ENCODE measurements at regions not wholly inside any gene's neighbourhood (a gene's known extent, or its start where the extent isn't known, plus 50 kb on each side); places are given as distances from the start of the nearest gene placed in this dataset.

GRCh38 chr1:118339400-118340124 is 154.5 kb upstream of the SPAG17 start:
- no peak for DNase-seq

GRCh38 chr1:118338936-118339335 is 153.9 kb upstream of the SPAG17 start:
- peak; percentile 48 for DNase-seq

- DNase-seq, result no peak
Measured at GRCh38 chr1:118337346-118337745, 152.3 kb upstream of the SPAG17 start.

GRCh38 chr1:118335331-118335732 is 150.3 kb upstream of the SPAG17 start:
- no peak for DNase-seq

- no peak for DNase-seq
Measured at GRCh38 chr1:118334506-118334905, 149.5 kb upstream of the SPAG17 start.

- DNase-seq, result peak; percentile 61
Measured at GRCh38 chr1:118333601-118334210, 148.7 kb upstream of the SPAG17 start.

- DNase-seq, result no peak
Measured at GRCh38 chr1:118326960-118327629, 142.1 kb upstream of the SPAG17 start.

- DNase-seq, result no peak
Measured at GRCh38 chr1:118325550-118326225, 140.7 kb upstream of the SPAG17 start.

GRCh38 chr1:118323246-118323645 is 138.2 kb upstream of the SPAG17 start:
- DNase-seq, result no peak

- DNase-seq, result no peak
Measured at GRCh38 chr1:118322331-118322730, 137.3 kb upstream of the SPAG17 start.

GRCh38 chr1:118321840-118322239 is 136.8 kb upstream of the SPAG17 start:
- DNase-seq, result no peak

- DNase-seq, result no peak
Measured at GRCh38 chr1:118317842-118318614, 133.0 kb upstream of the SPAG17 start.

- DNase-seq, result no peak
Measured at GRCh38 chr1:118306851-118307250, 121.8 kb upstream of the SPAG17 start.

- no peak for DNase-seq
Measured at GRCh38 chr1:118304722-118305359, 119.8 kb upstream of the SPAG17 start.

GRCh38 chr1:118303534-118303933 is 118.5 kb upstream of the SPAG17 start:
- no peak for DNase-seq

GRCh38 chr1:118303064-118303463 is 118.0 kb upstream of the SPAG17 start:
- DNase-seq, result no peak

GRCh38 chr1:118302145-118302544 is 117.1 kb upstream of the SPAG17 start:
- no peak for DNase-seq

GRCh38 chr1:118300808-118301207 is 115.8 kb upstream of the SPAG17 start:
- DNase-seq, result no peak

GRCh38 chr1:118298397-118298796 is 113.4 kb upstream of the SPAG17 start:
- no peak for DNase-seq

GRCh38 chr1:118297521-118297920 is 112.5 kb upstream of the SPAG17 start:
- no peak for DNase-seq

GRCh38 chr1:118294875-118295642 is 110.0 kb upstream of the SPAG17 start:
- peak; percentile 54 for DNase-seq

Data from right forelimb (tissue), 1 donor.